HepG2 (cell line): ENCODE measurements at regions not wholly inside any gene's neighbourhood (a gene's known extent, or its start where the extent isn't known, plus 50 kb on each side); places are given as distances from the start of the nearest gene placed in this dataset.

ENCODE experiments used
- ATAC-seq: fragments of 200-7000 bp; cut with Tn5 transposase; 3 replicates; pipeline ENCODE4 v1.9.1; 2020; ENCODE audit warnings: mild to moderate bottlenecking, moderate library complexity
- BruUV-seq: library from RNA; stranded (reverse); fragments of 400-500 nt; replicated peaks from 2 replicates; lab custom pipeline; 2021; lab: Mats Ljungman, UMichigan
- CTCF ChIA-PET: fragments of 300-600 bp; formaldehyde crosslinking; extraction: SDS; loops from one replicate; lab custom pipeline; 2021; ENCODE audit warnings: low total read pairs, inconsistent platforms, low intra/inter-chr PET ratio; lab: Yijun Ruan, JAX
- POLR2A ChIA-PET: fragments of 350-600 bp; sonication (Branson Sonifier 250); formaldehyde crosslinking; loops from one replicate; lab custom pipeline; 2020; ENCODE audit warnings: antibody characterized with exemption, inconsistent platforms; lab: Yijun Ruan, JAX
- DNase-seq: peaks from one replicate; pipeline ENCODE4 v3.0.0-alpha.2; 2015; ENCODE audit warnings: low spot score
- FAIRE-seq: peaks from 3 replicates; lab custom pipeline; 2011; peaks lifted over from hg19 to GRCh38; lab: Jason Lieb, UNC
- H2AFZ ChIP-seq: one replicate; pipeline ENCODE4 v1.6.1; 2011; ENCODE audit warnings: low read length, inconsistent platforms
- H3K27ac ChIP-seq: fragments of 300-600 bp; 3 replicates; pipeline ENCODE4 v1.8.0; 2011; ENCODE audit warnings: mixed run types, mild to moderate bottlenecking, mixed read lengths, low read length, inconsistent platforms; ENCODE audit not compliant: insufficient read depth; ENCODE audit errors: extremely low read length
- H3K27me3 ChIP-seq, 2 experiments: fragments of 200-600 bp in 1 of 2; 2 replicates in 1 of 2; 3 replicates in 1 of 2; pipeline versions ENCODE4 v1.6.0 to v1.8.0; 2011; ENCODE audit warnings: low read length in 2 of 2, mild to moderate bottlenecking in 2 of 2, moderate library complexity in 2 of 2, inconsistent platforms in 1 of 2; ENCODE audit not compliant: insufficient read depth in 2 of 2, control insufficient read depth in 1 of 2
- H3K36me3 ChIP-seq, 2 experiments: fragments of 200-600 bp in 1 of 2; replicated peaks in 1 of 2; 2 replicates in 1 of 2; 3 replicates in 1 of 2; pipeline versions ENCODE4 v1.5.1 to v1.8.0; 2011; ENCODE audit warnings: low read length in 2 of 2, inconsistent platforms in 1 of 2; ENCODE audit not compliant: insufficient read depth in 2 of 2, control insufficient read depth in 1 of 2
- H3K4me1 ChIP-seq: 2 replicates; pipeline ENCODE4 v1.5.1; 2012; ENCODE audit warnings: low read length, inconsistent platforms; ENCODE audit not compliant: insufficient read depth
- H3K4me2 ChIP-seq: 2 replicates; pipeline ENCODE4 v1.6.0; 2011; ENCODE audit warnings: low read depth, low read length, inconsistent platforms
- H3K4me3 ChIP-seq, 3 experiments: fragments of 200-600 bp in 1 of 3; sonication (generic), shearing (Covaris generic) in 1 of 3; replicated peaks in 1 of 3; 2 replicates each; pipeline ENCODE4 v1.5.1; 2011 to 2016; ENCODE audit warnings: low read length in 3 of 3, inconsistent platforms in 2 of 3, low read depth in 2 of 3, mild to moderate bottlenecking in 2 of 3, control low read depth in 1 of 3, mixed read lengths in 1 of 3; ENCODE audit not compliant: insufficient read depth in 1 of 3
- H3K79me2 ChIP-seq: one replicate; pipeline ENCODE4 v1.6.1; 2011; ENCODE audit warnings: low read length, inconsistent platforms; ENCODE audit not compliant: insufficient read depth
- H3K9ac ChIP-seq: 2 replicates; pipeline ENCODE4 v1.6.0; 2011; ENCODE audit warnings: mild to moderate bottlenecking, low read depth, low read length, inconsistent platforms; ENCODE audit not compliant: insufficient read depth
- H3K9me3 ChIP-seq: 2 replicates; pipeline ENCODE4 v1.5.1; 2012; ENCODE audit warnings: mild to moderate bottlenecking, low read length
- H4K20me1 ChIP-seq: 2 replicates; pipeline ENCODE4 v1.6.0; 2011; ENCODE audit warnings: inconsistent platforms, mild to moderate bottlenecking, low read length, moderate library complexity; ENCODE audit not compliant: insufficient read depth
- DMAP1 ChIP-seq: IDR thresholded peaks from 2 replicates; pipeline ENCODE4 v1.6.1; 2016
- GFI1 ChIP-seq: sonication (generic); formaldehyde crosslinking; IDR thresholded peaks from 2 replicates; pipeline ENCODE4 v1.5.0; 2020; ENCODE audit warnings: missing genetic modification reagents, mild to moderate bottlenecking, borderline replicate concordance
- GTF3A ChIP-seq: sonication (generic); formaldehyde crosslinking; conservative IDR thresholded peaks from 2 replicates; pipeline ENCODE4 v1.4.0; 2020; ENCODE audit warnings: mild to moderate bottlenecking, missing genetic modification reagents
- KLF13 ChIP-seq: sonication (generic); formaldehyde crosslinking; IDR thresholded peaks from 2 replicates; pipeline ENCODE4 v1.4.0; 2020; ENCODE audit warnings: mild to moderate bottlenecking, missing genetic modification reagents
- KLF15 ChIP-seq: sonication (generic); formaldehyde crosslinking; IDR thresholded peaks from 2 replicates; pipeline ENCODE4 v1.8.1; 2023; ENCODE audit warnings: borderline replicate concordance, mild to moderate bottlenecking, inconsistent platforms, missing genetic modification reagents, mixed read lengths
- MED13 ChIP-seq: sonication (generic); formaldehyde crosslinking; IDR thresholded peaks from 2 replicates; pipeline ENCODE4 v1.5.0; 2020; ENCODE audit warnings: missing genetic modification reagents
- NFE2 ChIP-seq: sonication (generic); formaldehyde crosslinking; IDR thresholded peaks from 2 replicates; pipeline ENCODE4 v1.4.0; 2020; ENCODE audit warnings: missing genetic modification reagents
- PTBP1 ChIP-seq: fragments of 200-400 bp; formaldehyde crosslinking; IDR thresholded peaks from 2 replicates; pipeline ENCODE4 v1.6.1; 2018; ENCODE audit warnings: low read length, low read depth; ENCODE audit not compliant: poor library complexity, severe bottlenecking
- RARG ChIP-seq: sonication (generic); formaldehyde crosslinking; IDR thresholded peaks from 2 replicates; pipeline ENCODE4 v1.4.0; 2020; ENCODE audit warnings: low read depth, mild to moderate bottlenecking, missing genetic modification reagents
- RXRB ChIP-seq: IDR thresholded peaks from 2 replicates; pipeline ENCODE4 v1.6.1; 2016; ENCODE audit warnings: borderline replicate concordance, missing genetic modification reagents, missing compliant biosample characterization
- SAP130 ChIP-seq: IDR thresholded peaks from 2 replicates; pipeline ENCODE4 v1.6.1; 2016; ENCODE audit warnings: low read depth
- SNAI1 ChIP-seq: sonication (generic); formaldehyde crosslinking; IDR thresholded peaks from 2 replicates; pipeline ENCODE4 v1.5.0; 2020; ENCODE audit warnings: mild to moderate bottlenecking, missing genetic modification reagents, borderline replicate concordance
- TEAD3 ChIP-seq: optimal IDR thresholded peaks from 2 replicates; pipeline ENCODE3; 2016; ENCODE audit warnings: borderline replicate concordance
- WIZ ChIP-seq: sonication (generic); formaldehyde crosslinking; IDR thresholded peaks from 2 replicates; pipeline ENCODE4 v1.5.1; 2020; ENCODE audit warnings: mild to moderate bottlenecking, missing genetic modification reagents
- ZNF10 ChIP-seq: sonication (generic); formaldehyde crosslinking; IDR thresholded peaks from 2 replicates; pipeline ENCODE4 v1.4.0; 2020; ENCODE audit warnings: mild to moderate bottlenecking, low read depth, missing genetic modification reagents, borderline replicate concordance
- WGBS: methylation state at CpG from one replicate; pipeline ENCODE4 v1.1.6; 2017; ENCODE audit warnings: low lambda C conversion rate; 5-methylcytosine and 5-hydroxymethylcytosine counted together
- in situ Hi-C: cut with HindIII; loops from 2 replicates; pipeline ENCODE4 v1.10.0; 2017; ENCODE audit warnings: low pct_unique_long_range_greater_than_20kb; ENCODE audit not compliant: extremely low pct_ligation_motif_present
- intact Hi-C: fragments of 100-400 bp; cut with micrococcal nuclease; formaldehyde crosslinking; loops from one replicate; pipeline ENCODE4 v1.10.0; 2022; ENCODE audit not compliant: unreplicated experiment
- TF ChIP-seq, protein P1 (sequence below): sonication (generic); IDR thresholded peaks from 2 replicates; pipeline ENCODE4 v1.6.1; 2016; ENCODE audit warnings: low read depth, borderline replicate concordance
- TF ChIP-seq, protein P2 (sequence below): sonication (generic); formaldehyde crosslinking; IDR thresholded peaks from 2 replicates; pipeline ENCODE4 v1.4.0; 2020; ENCODE audit warnings: missing genetic modification reagents
- TF ChIP-seq, protein P3 (sequence below): sonication (generic); formaldehyde crosslinking; IDR thresholded peaks from 2 replicates; pipeline ENCODE4 v1.4.0; 2020; ENCODE audit warnings: low read depth, mild to moderate bottlenecking, missing genetic modification reagents

DNA sequence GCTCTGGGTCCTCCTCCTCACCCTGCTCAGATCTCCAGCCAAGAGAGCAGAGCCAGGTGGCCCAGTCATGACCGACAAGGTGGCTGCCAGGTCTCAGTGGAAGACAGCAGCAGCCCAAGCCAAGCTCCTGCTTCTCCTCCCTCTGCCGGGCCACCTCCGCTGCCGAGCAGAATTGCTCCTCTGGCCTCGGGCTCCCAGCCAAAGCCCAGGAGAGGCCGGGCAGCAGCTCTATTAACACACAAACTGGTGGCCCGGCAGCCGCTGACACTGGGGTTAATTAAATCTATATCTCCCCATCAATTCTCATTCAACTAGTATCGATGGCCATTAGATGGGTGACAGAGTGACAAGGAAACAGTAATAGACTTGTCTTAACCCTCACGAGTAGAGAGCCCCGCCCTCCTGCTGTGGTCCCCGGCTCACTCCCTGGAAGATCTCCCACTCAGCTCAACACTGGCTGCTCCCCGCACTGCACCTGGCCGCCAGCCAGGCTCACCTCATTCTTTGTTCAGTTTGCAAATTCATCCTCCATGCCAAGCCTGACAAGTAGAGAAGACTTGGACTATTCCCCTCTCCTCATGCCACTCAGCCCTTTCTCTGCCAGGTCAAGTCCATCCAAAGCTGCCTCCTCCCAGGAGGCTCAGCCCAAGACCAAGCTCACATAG is 74.1 kb upstream of the UNC5B start:
- 3% methylated on average over 6 of the region's 14 CpGs for WGBS
- in situ Hi-C loops = no loop called here
- Histone ChIP-seq H3K9ac (no peak overlapping the region), H3K4me2 (no peak overlapping the region), H3K27ac (no peak overlapping the region), H3K27me3 (peaks cover 4 to 40% of the 10 kb centered on the region in 2 experiments; a peak in 4 of 5 replicates), H2AFZ (no peak overlapping the region), H3K4me1 (no peaks in the 10 kb centered on the region), H3K9me3 (no peaks in the 10 kb centered on the region), H3K79me2 (no peaks in the 10 kb centered on the region), H4K20me1 (no peaks in the 10 kb centered on the region), H3K4me3 (no peak overlapping the region)
- BruUV-seq = no TSS peak
- DNase-seq (no peak), FAIRE-seq (no peak), ATAC-seq (no peak)
- POLR2A ChIA-PET = no interaction called here
- TF ChIP-seq RARG (CRISPR knock-in tag) = no peak
- no peak for TF ChIP-seq GFI1 (CRISPR knock-in tag)
- no peak for TF ChIP-seq WIZ
- no peak for TF ChIP-seq RXRB (CRISPR knock-in tag)
- TF ChIP-seq, protein P1, sequence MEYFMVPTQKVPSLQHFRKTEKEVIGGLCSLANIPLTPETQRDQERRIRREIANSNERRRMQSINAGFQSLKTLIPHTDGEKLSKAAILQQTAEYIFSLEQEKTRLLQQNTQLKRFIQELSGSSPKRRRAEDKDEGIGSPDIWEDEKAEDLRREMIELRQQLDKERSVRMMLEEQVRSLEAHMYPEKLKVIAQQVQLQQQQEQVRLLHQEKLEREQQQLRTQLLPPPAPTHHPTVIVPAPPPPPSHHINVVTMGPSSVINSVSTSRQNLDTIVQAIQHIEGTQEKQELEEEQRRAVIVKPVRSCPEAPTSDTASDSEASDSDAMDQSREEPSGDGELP = no peak
- TF ChIP-seq SAP130 = no peak
- no peak for TF ChIP-seq ZNF10
- no peak for TF ChIP-seq NFE2 (CRISPR knock-in tag)
- TF ChIP-seq KLF13 (CRISPR knock-in tag) = no peak
- TF ChIP-seq, all 625 proteins: peak for 0
- H3K36me3 ChIP-seq = no peaks in the 10 kb centered on the region
- intact Hi-C loops = no loop called here
- CTCF ChIA-PET = no interaction called here

DNA sequence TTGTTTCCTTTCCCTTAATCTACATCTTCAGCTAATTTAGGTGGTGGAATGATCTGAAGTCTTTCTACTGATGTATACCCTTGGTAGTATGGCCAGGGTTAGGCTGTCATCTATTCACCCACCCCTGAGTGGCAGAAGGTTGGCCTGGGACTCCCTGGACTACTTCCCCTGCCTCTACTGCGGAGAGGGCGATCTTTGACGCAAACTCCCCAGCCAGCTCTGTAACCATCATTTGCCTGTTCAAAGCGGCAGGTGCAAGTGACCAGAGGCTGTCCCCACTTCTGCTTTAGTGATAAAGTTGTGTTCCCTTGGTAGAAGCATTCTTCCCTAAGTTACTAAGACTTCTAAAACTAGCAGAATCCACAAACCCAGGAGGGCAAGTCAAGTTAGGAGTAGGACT is 70.8 kb upstream of the UNC5B start:
- WGBS = 29% methylated on average over 3 of the region's 4 CpGs
- Histone ChIP-seq H3K27me3 (peaks cover 3 to 33% of the 10 kb centered on the region in 2 experiments; a peak in 4 of 5 replicates), H3K4me3 (no peak overlapping the region), H3K27ac (no peak overlapping the region), H3K4me1 (no peaks in the 10 kb centered on the region), H4K20me1 (no peaks in the 10 kb centered on the region), H3K79me2 (no peaks in the 10 kb centered on the region), H3K36me3 (no peaks in the 10 kb centered on the region), H2AFZ (no peak overlapping the region), H3K4me2 (no peak overlapping the region), H3K9me3 (no peaks in the 10 kb centered on the region), H3K9ac (no peak overlapping the region)
- ATAC-seq (no peak), DNase-seq (no peak), FAIRE-seq (no peak)
- in situ Hi-C loops (no loop called here), intact Hi-C loops (no loop called here)
- no TSS peak for BruUV-seq
- POLR2A ChIA-PET = no interaction called here
- CTCF ChIA-PET = no interaction called here
- TF ChIP-seq KLF15 (CRISPR knock-in tag) = no peak
- TF ChIP-seq, protein P2, sequence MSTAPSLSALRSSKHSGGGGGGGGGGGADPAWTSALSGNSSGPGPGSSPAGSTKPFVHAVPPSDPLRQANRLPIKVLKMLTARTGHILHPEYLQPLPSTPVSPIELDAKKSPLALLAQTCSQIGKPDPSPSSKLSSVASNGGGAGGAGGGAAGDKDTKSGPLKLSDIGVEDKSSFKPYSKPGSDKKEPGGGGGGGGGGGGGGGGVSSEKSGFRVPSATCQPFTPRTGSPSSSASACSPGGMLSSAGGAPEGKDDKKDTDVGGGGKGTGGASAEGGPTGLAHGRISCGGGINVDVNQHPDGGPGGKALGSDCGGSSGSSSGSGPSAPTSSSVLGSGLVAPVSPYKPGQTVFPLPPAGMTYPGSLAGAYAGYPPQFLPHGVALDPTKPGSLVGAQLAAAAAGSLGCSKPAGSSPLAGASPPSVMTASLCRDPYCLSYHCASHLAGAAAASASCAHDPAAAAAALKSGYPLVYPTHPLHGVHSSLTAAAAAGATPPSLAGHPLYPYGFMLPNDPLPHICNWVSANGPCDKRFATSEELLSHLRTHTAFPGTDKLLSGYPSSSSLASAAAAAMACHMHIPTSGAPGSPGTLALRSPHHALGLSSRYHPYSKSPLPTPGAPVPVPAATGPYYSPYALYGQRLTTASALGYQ (CRISPR knock-in tag) = no peak
- TF ChIP-seq, protein P3, sequence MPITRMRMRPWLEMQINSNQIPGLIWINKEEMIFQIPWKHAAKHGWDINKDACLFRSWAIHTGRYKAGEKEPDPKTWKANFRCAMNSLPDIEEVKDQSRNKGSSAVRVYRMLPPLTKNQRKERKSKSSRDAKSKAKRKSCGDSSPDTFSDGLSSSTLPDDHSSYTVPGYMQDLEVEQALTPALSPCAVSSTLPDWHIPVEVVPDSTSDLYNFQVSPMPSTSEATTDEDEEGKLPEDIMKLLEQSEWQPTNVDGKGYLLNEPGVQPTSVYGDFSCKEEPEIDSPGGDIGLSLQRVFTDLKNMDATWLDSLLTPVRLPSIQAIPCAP (CRISPR knock-in tag) = no peak
- TF ChIP-seq MED13 (CRISPR knock-in tag) = no peak
- TF ChIP-seq TEAD3 (CRISPR knock-in tag) = no peak
- no peak for TF ChIP-seq SNAI1 (CRISPR knock-in tag)
- no peak for TF ChIP-seq GTF3A
- no peak for TF ChIP-seq PTBP1
- no peak for TF ChIP-seq DMAP1
